OCI-LY3 (cell line): ENCODE measurements at regions not wholly inside any gene's neighbourhood (a gene's known extent, or its start where the extent isn't known, plus 50 kb on each side); places are given as distances from the start of the nearest gene placed in this dataset.

Experiments used
- EZH2phosphoT487 ChIP-seq: fragments of 200-600 bp; shearing (Covaris generic); IDR thresholded peaks from 2 replicates; pipeline ENCODE4 v1.6.1; 2018; ENCODE audit warnings: antibody characterized with exemption, mixed run types, low read depth
- TF ChIP-seq, protein P1 (sequence below): fragments of 200-600, 300-600 bp; sonication (generic); IDR thresholded peaks from 2 replicates; pipeline ENCODE4 v1.5.1; 2014; ENCODE audit warnings: antibody characterized with exemption, low read length, low read depth

- no peak for TF ChIP-seq EZH2phosphoT487
- TF ChIP-seq, protein P1, sequence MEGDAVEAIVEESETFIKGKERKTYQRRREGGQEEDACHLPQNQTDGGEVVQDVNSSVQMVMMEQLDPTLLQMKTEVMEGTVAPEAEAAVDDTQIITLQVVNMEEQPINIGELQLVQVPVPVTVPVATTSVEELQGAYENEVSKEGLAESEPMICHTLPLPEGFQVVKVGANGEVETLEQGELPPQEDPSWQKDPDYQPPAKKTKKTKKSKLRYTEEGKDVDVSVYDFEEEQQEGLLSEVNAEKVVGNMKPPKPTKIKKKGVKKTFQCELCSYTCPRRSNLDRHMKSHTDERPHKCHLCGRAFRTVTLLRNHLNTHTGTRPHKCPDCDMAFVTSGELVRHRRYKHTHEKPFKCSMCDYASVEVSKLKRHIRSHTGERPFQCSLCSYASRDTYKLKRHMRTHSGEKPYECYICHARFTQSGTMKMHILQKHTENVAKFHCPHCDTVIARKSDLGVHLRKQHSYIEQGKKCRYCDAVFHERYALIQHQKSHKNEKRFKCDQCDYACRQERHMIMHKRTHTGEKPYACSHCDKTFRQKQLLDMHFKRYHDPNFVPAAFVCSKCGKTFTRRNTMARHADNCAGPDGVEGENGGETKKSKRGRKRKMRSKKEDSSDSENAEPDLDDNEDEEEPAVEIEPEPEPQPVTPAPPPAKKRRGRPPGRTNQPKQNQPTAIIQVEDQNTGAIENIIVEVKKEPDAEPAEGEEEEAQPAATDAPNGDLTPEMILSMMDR = no peak
Observed at GRCh38 chr5:6905423-6905822, 192.2 kb downstream of the TENT4A start.
